ENCODE measurements at regions not wholly inside any gene's neighbourhood (a gene's known extent, or its start where the extent isn't known, plus 50 kb on each side); places are given as distances from the start of the nearest gene placed in this dataset.
"Not testable (repeated sequence)": the region's sequence is repeated elsewhere in the genome, so short reads cannot be mapped to it uniquely, and the experiment has no call there.

DNA sequence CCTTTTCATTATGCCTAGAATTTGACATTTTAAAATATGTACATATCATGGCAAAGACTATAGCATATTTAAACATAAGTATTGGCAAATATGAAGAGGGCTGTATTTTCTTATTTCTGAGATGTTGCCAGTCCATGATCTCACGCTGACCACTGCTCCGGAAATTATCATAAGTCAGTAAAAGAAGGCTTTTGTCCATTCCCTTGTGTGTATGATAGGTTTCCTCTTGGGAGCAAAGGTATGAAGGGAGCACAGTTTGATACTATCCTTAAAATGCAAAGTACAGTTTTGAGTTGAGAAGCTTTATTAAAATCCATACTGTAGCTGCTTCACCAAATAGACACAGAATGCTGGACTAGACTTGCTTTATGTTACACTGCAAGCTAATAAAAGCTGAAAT is 52.6 kb upstream of the AGA start:
- H3K4me1 ChIP-seq (ENCODE audit: control insufficient read depth, low read depth, low read length) = no peaks in the 10 kb centered on the region
- H3K36me3 ChIP-seq (ENCODE audit: control insufficient read depth, insufficient read depth, low read length) = no peaks in the 10 kb centered on the region
- no CpG with 5 or more reads among the region's 2 CpGs for WGBS (ENCODE audit: extremely low coverage, insufficient coverage, low lambda C conversion rate)
- no peak overlapping the region for H3K4me2 ChIP-seq (ENCODE audit: low read length)
- H3K27ac ChIP-seq (ENCODE audit: low read depth, low read length) = no peak overlapping the region
- H3K4ac ChIP-seq (ENCODE audit: low read depth, low read length) = no peak overlapping the region
- no peaks in the 10 kb centered on the region for H3K27me3 ChIP-seq (ENCODE audit: insufficient read depth, low read length, poor library complexity)
- no peak overlapping the region for H3K56ac ChIP-seq (ENCODE audit: low read length)
- no peak overlapping the region for H4K5ac ChIP-seq (ENCODE audit: low read length)
- H4K8ac ChIP-seq (ENCODE audit: low read depth, low read length) = no peak overlapping the region
- no peaks in the 10 kb centered on the region for H3K79me1 ChIP-seq (ENCODE audit: low read length)
- H3K18ac ChIP-seq (ENCODE audit: low read length) = no peak overlapping the region
- no peak overlapping the region for H2BK5ac ChIP-seq (ENCODE audit: low read length)
- H3K23ac ChIP-seq (ENCODE audit: low read length) = no peak overlapping the region
- H2AK5ac ChIP-seq (ENCODE audit: low read length) = no peak overlapping the region
- no peak for DNase-seq
- H3K79me2 ChIP-seq (ENCODE audit: control insufficient read depth, insufficient read depth, low read length) = no peaks in the 10 kb centered on the region
- H3K9ac ChIP-seq (ENCODE audit: low read length) = no peak overlapping the region
- H3K4me3 ChIP-seq (ENCODE audit: low read length) = no peak overlapping the region
- no peak overlapping the region for H2BK120ac ChIP-seq (ENCODE audit: low read depth, low read length)
- no peak overlapping the region for H2BK15ac ChIP-seq (replicated peaks; ENCODE audit: low read depth)

DNA sequence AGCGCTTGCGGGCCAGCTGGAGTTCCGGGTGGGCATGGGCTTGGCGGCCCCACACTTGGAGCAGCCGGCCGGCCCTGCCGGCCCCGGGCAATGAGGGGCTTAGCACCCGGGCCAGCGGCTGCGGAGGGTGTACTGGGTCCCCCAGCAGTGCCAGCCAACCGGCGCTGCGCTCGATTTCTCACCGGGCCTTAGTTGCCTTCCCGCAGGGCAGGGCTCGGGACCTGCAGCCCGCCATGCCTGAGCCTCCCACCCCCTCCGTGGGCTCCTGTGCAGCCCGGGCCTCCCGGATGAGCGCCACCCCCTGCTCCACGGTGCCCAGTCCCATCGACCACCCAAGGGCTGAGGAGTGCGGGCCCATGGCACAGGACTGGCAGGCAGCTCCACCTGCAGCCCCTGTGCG is 53.4 kb upstream of the AGA start:
- not testable (repeated sequence) for H3K36me3 ChIP-seq (ENCODE audit: control insufficient read depth, insufficient read depth, low read length); H3K79me2 ChIP-seq (ENCODE audit: control insufficient read depth, insufficient read depth, low read length); H2BK5ac ChIP-seq (ENCODE audit: low read length); H3K79me1 ChIP-seq (ENCODE audit: low read length); H3K4me2 ChIP-seq (ENCODE audit: low read length); H4K5ac ChIP-seq (ENCODE audit: low read length); H3K18ac ChIP-seq (ENCODE audit: low read length); H4K8ac ChIP-seq (ENCODE audit: low read depth, low read length); H3K4ac ChIP-seq (ENCODE audit: low read depth, low read length); H3K23ac ChIP-seq (ENCODE audit: low read length); H2BK120ac ChIP-seq (ENCODE audit: low read depth, low read length); H3K56ac ChIP-seq (ENCODE audit: low read length); H3K9ac ChIP-seq (ENCODE audit: low read length); H2AK5ac ChIP-seq (ENCODE audit: low read length); H2BK15ac ChIP-seq (replicated peaks; ENCODE audit: low read depth); H3K27me3 ChIP-seq (ENCODE audit: insufficient read depth, low read length, poor library complexity); H3K4me3 ChIP-seq (ENCODE audit: low read length); H3K4me1 ChIP-seq (ENCODE audit: control insufficient read depth, low read depth, low read length); H3K27ac ChIP-seq (ENCODE audit: low read depth, low read length); DNase-seq
- no CpG with 5 or more reads among the region's 27 CpGs for WGBS (ENCODE audit: extremely low coverage, insufficient coverage, low lambda C conversion rate)

DNA sequence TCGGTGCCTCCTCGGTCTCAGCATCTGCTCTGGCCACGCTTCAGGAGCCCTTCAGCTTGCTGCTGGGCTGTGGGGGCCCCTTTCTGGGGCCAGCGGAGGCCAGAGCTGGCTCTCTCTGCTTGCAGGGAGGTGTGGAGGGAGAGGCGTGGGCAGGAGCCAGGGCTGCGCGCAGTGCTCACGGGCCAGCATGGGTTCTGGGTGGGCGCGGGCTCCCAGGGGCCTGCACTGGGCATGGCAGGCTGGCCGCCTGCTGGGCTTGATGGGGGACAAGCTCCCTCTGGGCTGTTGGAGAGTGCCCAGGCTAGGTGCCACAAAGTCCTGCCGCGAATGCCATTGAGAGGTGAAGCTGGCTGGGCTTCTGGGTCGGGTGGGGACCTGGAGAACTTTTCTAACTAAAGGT is 57.3 kb upstream of the AGA start:
- no peak overlapping the region for H2BK120ac ChIP-seq (ENCODE audit: low read depth, low read length)
- WGBS (ENCODE audit: extremely low coverage, insufficient coverage, low lambda C conversion rate) = no CpG with 5 or more reads among the region's 14 CpGs
- H3K27ac ChIP-seq (ENCODE audit: low read depth, low read length) = no peak overlapping the region
- H3K18ac ChIP-seq (ENCODE audit: low read length) = no peak overlapping the region
- no peak overlapping the region for H3K9ac ChIP-seq (ENCODE audit: low read length)
- no peak overlapping the region for H3K4me2 ChIP-seq (ENCODE audit: low read length)
- no peaks in the 10 kb centered on the region for H3K27me3 ChIP-seq (ENCODE audit: insufficient read depth, low read length, poor library complexity)
- no peak overlapping the region for H4K5ac ChIP-seq (ENCODE audit: low read length)
- H3K36me3 ChIP-seq (ENCODE audit: control insufficient read depth, insufficient read depth, low read length) = no peaks in the 10 kb centered on the region
- no peak overlapping the region for H4K8ac ChIP-seq (ENCODE audit: low read depth, low read length)
- DNase-seq = no peak
- H3K56ac ChIP-seq (ENCODE audit: low read length) = no peak overlapping the region
- no peaks in the 10 kb centered on the region for H3K79me1 ChIP-seq (ENCODE audit: low read length)
- H3K23ac ChIP-seq (ENCODE audit: low read length) = no peak overlapping the region
- H3K4me1 ChIP-seq (ENCODE audit: control insufficient read depth, low read depth, low read length) = no peaks in the 10 kb centered on the region
- H3K79me2 ChIP-seq (ENCODE audit: control insufficient read depth, insufficient read depth, low read length) = no peaks in the 10 kb centered on the region
- no peak overlapping the region for H3K4ac ChIP-seq (ENCODE audit: low read depth, low read length)
- H2AK5ac ChIP-seq (ENCODE audit: low read length) = no peak overlapping the region
- no peak overlapping the region for H3K4me3 ChIP-seq (ENCODE audit: low read length)
- H2BK5ac ChIP-seq (ENCODE audit: low read length) = no peak overlapping the region
- H2BK15ac ChIP-seq (replicated peaks; ENCODE audit: low read depth) = no peak overlapping the region

DNA sequence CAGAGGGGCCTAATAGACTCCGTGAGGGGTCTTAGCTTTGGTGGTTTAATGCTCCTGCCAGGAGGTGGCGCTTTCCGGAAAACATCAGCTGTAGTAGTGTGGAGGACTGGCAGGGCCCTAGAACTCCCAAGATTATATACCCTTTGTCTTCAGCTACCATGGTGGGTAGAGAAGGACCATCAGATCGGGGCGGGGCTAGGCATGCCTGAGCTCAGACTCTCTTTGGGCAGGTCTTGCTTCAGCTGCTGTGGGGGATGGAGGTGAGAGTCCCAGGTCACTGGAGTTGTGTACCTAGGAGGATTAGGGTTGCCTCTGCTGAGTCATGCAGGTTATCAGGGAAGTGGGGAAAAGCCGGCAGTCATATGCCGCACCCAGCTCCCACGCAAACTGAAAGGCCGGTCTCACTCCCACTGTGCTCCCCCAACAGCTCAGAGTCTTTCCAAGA is 63.0 kb upstream of the AGA start:
- Histone ChIP-seq H3K18ac (ENCODE audit: low read length) (peak overlapping the region; percentile 18), H3K9ac (ENCODE audit: low read length) (no peak overlapping the region), H3K4me1 (ENCODE audit: control insufficient read depth, low read depth, low read length) (no peaks in the 10 kb centered on the region), H3K4ac (ENCODE audit: low read depth, low read length) (peak overlapping the region; percentile 46), H4K8ac (ENCODE audit: low read depth, low read length) (no peak overlapping the region), H3K36me3 (ENCODE audit: control insufficient read depth, insufficient read depth, low read length) (no peaks in the 10 kb centered on the region), H3K56ac (ENCODE audit: low read length) (no peak overlapping the region), H3K79me2 (ENCODE audit: control insufficient read depth, insufficient read depth, low read length) (no peaks in the 10 kb centered on the region), H3K27ac (ENCODE audit: low read depth, low read length) (peak overlapping the region; percentile 2), H3K4me3 (ENCODE audit: low read length) (no peak overlapping the region), H2AK5ac (ENCODE audit: low read length) (no peak overlapping the region), H2BK15ac (replicated peaks; ENCODE audit: low read depth) (no peak overlapping the region), H2BK120ac (ENCODE audit: low read depth, low read length) (no peak overlapping the region), H3K79me1 (ENCODE audit: low read length) (no peaks in the 10 kb centered on the region), H2BK5ac (ENCODE audit: low read length) (no peak overlapping the region), H3K23ac (ENCODE audit: low read length) (no peak overlapping the region), H3K27me3 (ENCODE audit: insufficient read depth, low read length, poor library complexity) (no peaks in the 10 kb centered on the region), H4K5ac (ENCODE audit: low read length) (no peak overlapping the region), H3K4me2 (ENCODE audit: low read length) (no peak overlapping the region)
- no CpG with 5 or more reads among the region's 9 CpGs for WGBS (ENCODE audit: extremely low coverage, insufficient coverage, low lambda C conversion rate)
- DNase-seq = peak; percentile 75

DNA sequence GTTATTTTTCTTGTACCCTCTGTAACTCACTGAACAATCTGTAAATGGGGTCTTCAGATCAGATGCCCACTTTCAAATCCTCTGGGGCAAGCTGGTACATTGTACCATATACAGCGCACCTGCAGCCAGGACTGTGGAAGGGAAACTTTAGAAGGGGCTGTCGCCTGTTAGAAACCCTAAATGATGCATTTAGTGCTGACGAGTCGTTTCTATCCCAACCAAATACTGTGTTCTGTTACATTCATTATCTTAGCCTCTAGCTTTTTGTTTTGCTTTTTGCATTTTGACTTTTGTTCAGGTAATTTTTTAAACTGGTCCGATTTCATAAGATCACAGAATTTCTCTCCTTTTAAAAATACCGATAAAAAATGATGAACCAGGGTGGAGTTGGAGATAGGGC is 66.4 kb upstream of the AGA start:
- H3K79me1 ChIP-seq (ENCODE audit: low read length) = no peaks in the 10 kb centered on the region
- H3K4ac ChIP-seq (ENCODE audit: low read depth, low read length) = no peak overlapping the region
- no peak overlapping the region for H4K5ac ChIP-seq (ENCODE audit: low read length)
- H3K4me1 ChIP-seq (ENCODE audit: control insufficient read depth, low read depth, low read length) = no peaks in the 10 kb centered on the region
- no peak overlapping the region for H2BK120ac ChIP-seq (ENCODE audit: low read depth, low read length)
- no peak overlapping the region for H3K23ac ChIP-seq (ENCODE audit: low read length)
- no peak overlapping the region for H4K8ac ChIP-seq (ENCODE audit: low read depth, low read length)
- H3K9ac ChIP-seq (ENCODE audit: low read length) = no peak overlapping the region
- H3K36me3 ChIP-seq (ENCODE audit: control insufficient read depth, insufficient read depth, low read length) = no peaks in the 10 kb centered on the region
- H2BK5ac ChIP-seq (ENCODE audit: low read length) = no peak overlapping the region
- H3K18ac ChIP-seq (ENCODE audit: low read length) = no peak overlapping the region
- no peak for DNase-seq
- no peaks in the 10 kb centered on the region for H3K79me2 ChIP-seq (ENCODE audit: control insufficient read depth, insufficient read depth, low read length)
- no peak overlapping the region for H3K56ac ChIP-seq (ENCODE audit: low read length)
- H2BK15ac ChIP-seq (replicated peaks; ENCODE audit: low read depth) = no peak overlapping the region
- H3K27ac ChIP-seq (ENCODE audit: low read depth, low read length) = no peak overlapping the region
- WGBS (ENCODE audit: extremely low coverage, insufficient coverage, low lambda C conversion rate) = no CpG with 5 or more reads among the region's 6 CpGs
- no peak overlapping the region for H2AK5ac ChIP-seq (ENCODE audit: low read length)
- H3K4me3 ChIP-seq (ENCODE audit: low read length) = no peak overlapping the region
- H3K27me3 ChIP-seq (ENCODE audit: insufficient read depth, low read length, poor library complexity) = no peaks in the 10 kb centered on the region
- H3K4me2 ChIP-seq (ENCODE audit: low read length) = no peak overlapping the region

DNA sequence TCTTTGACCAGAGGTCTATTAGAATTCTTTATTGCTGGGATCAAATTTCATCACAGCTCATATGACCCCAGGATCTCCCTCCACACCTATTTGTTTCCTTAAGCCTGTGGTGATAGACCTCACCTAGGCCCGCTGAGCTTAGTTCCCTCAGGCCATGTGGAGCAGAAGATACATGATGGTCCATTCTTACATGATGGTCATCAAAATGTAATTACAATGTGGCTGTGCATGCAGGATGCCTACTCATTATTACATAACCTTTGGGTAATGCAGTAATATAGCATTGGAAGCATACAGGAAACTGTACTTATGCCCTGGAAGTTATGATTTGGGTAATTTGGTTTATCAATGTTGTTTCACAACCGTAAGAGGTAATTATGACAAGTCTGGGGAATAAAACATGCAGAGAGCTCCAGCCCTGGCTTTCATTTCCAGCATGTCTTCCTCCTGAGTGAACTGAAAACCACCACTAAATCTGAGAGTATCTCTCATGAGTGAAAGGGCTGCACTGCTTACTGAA is 67.0 kb upstream of the AGA start:
- no peak overlapping the region for H3K4me3 ChIP-seq (ENCODE audit: low read length)
- H3K56ac ChIP-seq (ENCODE audit: low read length) = no peak overlapping the region
- H3K4me1 ChIP-seq (ENCODE audit: control insufficient read depth, low read depth, low read length) = no peaks in the 10 kb centered on the region
- no peak overlapping the region for H3K18ac ChIP-seq (ENCODE audit: low read length)
- no peak overlapping the region for H2BK5ac ChIP-seq (ENCODE audit: low read length)
- H2BK15ac ChIP-seq (replicated peaks; ENCODE audit: low read depth) = no peak overlapping the region
- no peaks in the 10 kb centered on the region for H3K36me3 ChIP-seq (ENCODE audit: control insufficient read depth, insufficient read depth, low read length)
- no peak overlapping the region for H2AK5ac ChIP-seq (ENCODE audit: low read length)
- no peak overlapping the region for H3K4me2 ChIP-seq (ENCODE audit: low read length)
- H3K79me1 ChIP-seq (ENCODE audit: low read length) = no peaks in the 10 kb centered on the region
- H2BK120ac ChIP-seq (ENCODE audit: low read depth, low read length) = no peak overlapping the region
- H4K8ac ChIP-seq (ENCODE audit: low read depth, low read length) = no peak overlapping the region
- WGBS (ENCODE audit: extremely low coverage, insufficient coverage, low lambda C conversion rate) = no CpG with 5 or more reads among the region's 2 CpGs
- H4K5ac ChIP-seq (ENCODE audit: low read length) = no peak overlapping the region
- no peak overlapping the region for H3K27ac ChIP-seq (ENCODE audit: low read depth, low read length)
- no peak overlapping the region for H3K4ac ChIP-seq (ENCODE audit: low read depth, low read length)
- H3K9ac ChIP-seq (ENCODE audit: low read length) = no peak overlapping the region
- H3K23ac ChIP-seq (ENCODE audit: low read length) = no peak overlapping the region
- no peaks in the 10 kb centered on the region for H3K27me3 ChIP-seq (ENCODE audit: insufficient read depth, low read length, poor library complexity)
- no peak for DNase-seq
- no peaks in the 10 kb centered on the region for H3K79me2 ChIP-seq (ENCODE audit: control insufficient read depth, insufficient read depth, low read length)

All from mesendoderm (in vitro differentiated cells).